ENCODE measurements at regions not wholly inside any gene's neighbourhood (a gene's known extent, or its start where the extent isn't known, plus 50 kb on each side); places are given as distances from the start of the nearest gene placed in this dataset.

DNA sequence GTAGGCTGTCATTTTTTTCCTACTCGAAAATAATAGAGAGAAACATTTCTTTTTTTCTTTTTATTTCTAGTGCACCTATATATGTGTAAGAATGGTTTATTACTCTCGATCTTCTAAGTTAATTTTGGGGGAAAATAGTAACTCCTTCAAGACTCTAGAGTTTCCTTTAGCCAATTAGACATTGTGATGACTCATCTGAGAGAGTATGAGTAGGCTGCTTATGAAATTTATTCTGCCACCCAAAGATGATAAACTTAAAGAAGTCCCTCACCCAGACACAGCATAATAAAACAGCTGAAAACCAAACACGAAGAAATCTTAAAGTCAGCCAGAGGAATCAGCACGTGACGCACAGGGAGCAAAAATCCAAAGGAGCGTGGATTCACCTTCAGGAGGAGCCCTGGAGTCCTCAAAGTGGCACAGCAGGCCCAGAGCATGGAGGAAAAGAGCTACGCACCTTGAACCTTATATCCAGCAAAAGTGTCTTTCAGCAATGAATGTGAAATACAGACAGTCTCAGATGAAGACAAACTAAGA, 81.9 kb downstream of the ERMARD start:
- Histone ChIP-seq H3K4me3 (no peak overlapping the region), H3K36me3 (no peaks in the 10 kb centered on the region), H3K9me3 (no peaks in the 10 kb centered on the region), H3K27ac (no peak overlapping the region), H3K4me1 (peaks cover 0 to 17% (median 6%) of the 10 kb centered on the region in 4 donors), H3K27me3 (no peaks in the 10 kb centered on the region)
- ATAC-seq (ENCODE audit: low FRiP score in 2 of 2) (no peak), DNase-seq (no peak)
- TF ChIP-seq POLR2AphosphoS5 (IDR thresholded peaks at IDR 0.05) (no peak), CTCF (IDR thresholded peaks at IDR 0.05) (no peak), EP300 (IDR thresholded peaks at IDR 0.05) (no peak), POLR2A (IDR thresholded peaks at IDR 0.05) (no peak)
- 88 to 89% methylated on average over 7 of the region's 7 CpGs for WGBS, 2 donors

DNA sequence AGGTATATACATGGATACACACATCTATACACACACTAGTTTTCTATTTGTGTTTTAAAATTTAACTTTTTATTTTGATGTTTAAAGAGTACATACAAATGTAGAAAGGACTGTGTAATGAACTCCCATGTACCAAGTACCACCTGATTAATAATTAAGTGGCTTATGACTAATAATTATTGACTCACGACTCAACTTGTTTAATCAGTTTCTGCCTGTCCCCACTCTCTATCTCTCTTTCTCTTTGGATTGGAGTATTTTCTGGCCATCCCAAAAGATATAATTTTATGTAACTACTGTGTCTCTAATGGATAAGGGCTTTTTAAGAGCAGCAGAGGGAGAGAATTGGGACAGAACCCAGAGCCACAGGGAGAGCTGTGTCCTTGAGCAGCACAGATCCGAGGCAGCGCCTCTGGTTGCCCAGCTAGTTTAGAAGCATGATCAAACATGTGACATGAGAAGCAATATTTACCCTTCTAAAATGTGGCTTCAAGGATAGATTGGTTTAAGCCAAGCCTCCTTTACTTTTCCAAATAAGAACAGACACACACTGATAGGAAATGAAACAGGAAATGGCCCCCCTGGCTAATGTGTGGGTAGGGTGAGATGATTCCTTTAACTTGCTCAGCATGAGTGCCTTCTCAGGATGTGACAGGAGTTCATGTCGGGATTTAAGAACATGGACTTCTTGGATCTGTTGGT, 81.0 kb downstream of the ERMARD start:
- Histone ChIP-seq H3K36me3 (no peaks in the 10 kb centered on the region), H3K27me3 (no peaks in the 10 kb centered on the region), H3K9me3 (no peaks in the 10 kb centered on the region), H3K4me1 (peaks cover 0 to 17% (median 6%) of the 10 kb centered on the region in 4 donors), H3K4me3 (no peak overlapping the region), H3K27ac (peak overlapping the region in 1 of 4 donors; percentile 36)
- TF ChIP-seq POLR2AphosphoS5 (IDR thresholded peaks at IDR 0.05) (peak in 1 of 2 donors; percentile 44), POLR2A (IDR thresholded peaks at IDR 0.05) (no peak), EP300 (IDR thresholded peaks at IDR 0.05) (peak in 1 of 4 donors; percentile 41)
- 47 to 51% methylated on average over 4 of the region's 4 CpGs for WGBS, 2 donors
- ATAC-seq (ENCODE audit: low FRiP score in 2 of 2) (no peak), DNase-seq (no peak)

- H3K36me3 ChIP-seq: no peaks in the 10 kb centered on the region
- H3K27ac ChIP-seq: peak overlapping the region in 1 of 4 donors; percentile 36
- no peak overlapping the region for H3K4me3 ChIP-seq
- H3K9me3 ChIP-seq: no peaks in the 10 kb centered on the region
- H3K27me3 ChIP-seq: no peaks in the 10 kb centered on the region
- peak; percentile 88 to 96 (median 94) for TF ChIP-seq CTCF (IDR thresholded peaks at IDR 0.05)
- TF ChIP-seq POLR2A (IDR thresholded peaks at IDR 0.05): no peak
- ATAC-seq (ENCODE audit: low FRiP score in 2 of 2) (peak; percentile 80 to 88), DNase-seq (peak; percentile 66 to 88)
- 33 to 36% methylated on average over 24 to 32 of the region's 32 CpGs for WGBS, 2 donors
- H3K4me1 ChIP-seq: peaks cover 0 to 17% (median 6%) of the 10 kb centered on the region in 4 donors
Measured at GRCh38 chr6:169831450-169832246, 80.2 kb downstream of the ERMARD start.

Measured in upper lobe of left lung (tissue), 6 donors.